Ishikawa (cell line): ENCODE measurements at regions not wholly inside any gene's neighbourhood (a gene's known extent, or its start where the extent isn't known, plus 50 kb on each side); places are given as distances from the start of the nearest gene placed in this dataset.

Experiments used
- EP300 ChIP-seq: IDR thresholded peaks from 2 replicates; pipeline ENCODE4 v1.6.1; 2012; ENCODE audit warnings: borderline replicate concordance
- TAF1 ChIP-seq: IDR thresholded peaks from 2 replicates; pipeline ENCODE4 v1.6.1; 2012; ENCODE audit warnings: low read depth, mild to moderate bottlenecking
- YY1 ChIP-seq: IDR thresholded peaks from 2 replicates; pipeline ENCODE4 v1.6.1; 2012; ENCODE audit warnings: low read depth
- ZBTB7A ChIP-seq: IDR thresholded peaks from 2 replicates; pipeline ENCODE4 v1.6.1; 2012; ENCODE audit warnings: low read depth
- TF ChIP-seq, protein P1 (sequence below): IDR thresholded peaks from 2 replicates; pipeline ENCODE4 v1.6.1; 2012; ENCODE audit warnings: low read depth, mild to moderate bottlenecking

DNA sequence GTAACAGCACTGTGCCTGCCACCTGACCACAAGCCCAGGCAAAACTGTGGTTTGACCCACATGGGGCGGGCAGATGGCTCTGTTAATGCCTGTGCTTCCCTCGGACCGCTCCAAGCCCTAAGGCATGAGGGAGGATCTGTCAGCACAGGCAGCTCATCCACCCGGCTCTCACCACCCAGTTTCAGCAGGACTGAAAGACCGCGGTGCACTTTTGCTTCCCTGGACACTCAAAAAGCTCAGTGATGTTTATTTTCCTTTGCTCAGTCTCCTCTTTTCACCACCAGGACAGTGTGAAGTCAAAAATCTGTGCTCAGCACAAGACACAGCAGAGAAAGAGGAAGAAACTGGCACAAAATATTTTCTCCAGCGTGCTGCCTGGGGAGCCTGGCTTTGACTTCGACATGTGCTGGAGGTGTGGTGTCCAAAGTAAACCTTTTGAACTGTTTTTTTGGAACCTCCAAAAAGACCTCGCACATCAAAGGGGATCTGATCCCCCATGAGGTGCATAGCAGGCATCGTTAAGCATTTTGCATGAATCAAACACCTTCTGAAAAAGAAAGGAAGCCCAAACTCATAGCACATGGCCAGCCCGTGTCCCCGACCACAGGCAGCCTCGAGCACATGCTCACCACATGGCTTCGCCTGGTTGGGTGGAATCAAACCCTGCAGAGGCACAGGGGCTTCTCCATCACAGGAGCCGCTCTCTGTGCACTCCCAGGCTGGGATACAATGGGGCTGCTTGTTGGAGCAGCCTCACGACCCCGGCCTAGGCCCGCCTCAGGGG, 441.7 kb upstream of the JARID2 start:
- TF ChIP-seq, protein P1, sequence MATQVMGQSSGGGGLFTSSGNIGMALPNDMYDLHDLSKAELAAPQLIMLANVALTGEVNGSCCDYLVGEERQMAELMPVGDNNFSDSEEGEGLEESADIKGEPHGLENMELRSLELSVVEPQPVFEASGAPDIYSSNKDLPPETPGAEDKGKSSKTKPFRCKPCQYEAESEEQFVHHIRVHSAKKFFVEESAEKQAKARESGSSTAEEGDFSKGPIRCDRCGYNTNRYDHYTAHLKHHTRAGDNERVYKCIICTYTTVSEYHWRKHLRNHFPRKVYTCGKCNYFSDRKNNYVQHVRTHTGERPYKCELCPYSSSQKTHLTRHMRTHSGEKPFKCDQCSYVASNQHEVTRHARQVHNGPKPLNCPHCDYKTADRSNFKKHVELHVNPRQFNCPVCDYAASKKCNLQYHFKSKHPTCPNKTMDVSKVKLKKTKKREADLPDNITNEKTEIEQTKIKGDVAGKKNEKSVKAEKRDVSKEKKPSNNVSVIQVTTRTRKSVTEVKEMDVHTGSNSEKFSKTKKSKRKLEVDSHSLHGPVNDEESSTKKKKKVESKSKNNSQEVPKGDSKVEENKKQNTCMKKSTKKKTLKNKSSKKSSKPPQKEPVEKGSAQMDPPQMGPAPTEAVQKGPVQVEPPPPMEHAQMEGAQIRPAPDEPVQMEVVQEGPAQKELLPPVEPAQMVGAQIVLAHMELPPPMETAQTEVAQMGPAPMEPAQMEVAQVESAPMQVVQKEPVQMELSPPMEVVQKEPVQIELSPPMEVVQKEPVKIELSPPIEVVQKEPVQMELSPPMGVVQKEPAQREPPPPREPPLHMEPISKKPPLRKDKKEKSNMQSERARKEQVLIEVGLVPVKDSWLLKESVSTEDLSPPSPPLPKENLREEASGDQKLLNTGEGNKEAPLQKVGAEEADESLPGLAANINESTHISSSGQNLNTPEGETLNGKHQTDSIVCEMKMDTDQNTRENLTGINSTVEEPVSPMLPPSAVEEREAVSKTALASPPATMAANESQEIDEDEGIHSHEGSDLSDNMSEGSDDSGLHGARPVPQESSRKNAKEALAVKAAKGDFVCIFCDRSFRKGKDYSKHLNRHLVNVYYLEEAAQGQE, result no peak
- no peak for TF ChIP-seq YY1
- TF ChIP-seq TAF1, result no peak
- no peak for TF ChIP-seq EP300
- no peak for TF ChIP-seq ZBTB7A
